Stimulated activated CD8-positive, alpha-beta memory T cell treated with anti-CD3 and anti-CD28 coated beads, Interleukin-12 subunit alpha, Interleukin-12 subunit beta, amount 100 ng/mL, for 24 hours (primary cell): ENCODE measurements at regions not wholly inside any gene's neighbourhood (a gene's known extent, or its start where the extent isn't known, plus 50 kb on each side); places are given as distances from the start of the nearest gene placed in this dataset.
"Not testable (repeated sequence)": the region's sequence is repeated elsewhere in the genome, so short reads cannot be mapped to it uniquely, and the experiment has no call there.

Experiments used
- DNase-seq: peaks from one replicate; pipeline ENCODE4 v3.0.0-alpha.2; 2020; ENCODE audit errors: extremely low read depth

GRCh38 chr6:11326116-11326515 is 93.6 kb upstream of the NEDD9 start:
- no peak for DNase-seq

DNA sequence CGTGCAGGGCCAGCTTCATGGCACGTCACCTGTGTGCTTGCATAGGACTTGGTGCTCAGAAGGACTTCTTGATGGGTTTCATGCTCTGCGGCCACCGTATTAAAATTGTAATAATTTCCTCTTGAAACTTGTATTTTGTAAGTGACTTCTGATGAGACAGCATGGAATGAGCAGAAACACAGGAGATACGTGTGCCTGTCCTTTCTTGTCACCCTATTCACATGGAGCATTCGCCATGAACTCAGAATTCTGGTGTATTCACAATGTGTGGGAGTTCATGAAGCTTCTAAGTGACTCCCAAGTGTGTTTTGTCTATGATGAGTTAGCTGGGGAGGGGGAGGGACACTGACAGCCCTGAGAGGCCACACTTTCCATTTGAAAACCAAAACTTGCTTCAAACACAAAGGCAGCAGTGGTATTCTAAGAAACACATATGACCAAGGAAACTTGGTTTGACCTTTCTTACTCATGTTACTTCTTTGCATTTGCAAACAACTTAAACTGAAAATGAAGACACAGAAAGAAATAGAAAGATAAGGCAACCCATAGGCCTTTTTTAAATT is 92.1 kb upstream of the NEDD9 start:
- DNase-seq = peak; percentile 25

DNA sequence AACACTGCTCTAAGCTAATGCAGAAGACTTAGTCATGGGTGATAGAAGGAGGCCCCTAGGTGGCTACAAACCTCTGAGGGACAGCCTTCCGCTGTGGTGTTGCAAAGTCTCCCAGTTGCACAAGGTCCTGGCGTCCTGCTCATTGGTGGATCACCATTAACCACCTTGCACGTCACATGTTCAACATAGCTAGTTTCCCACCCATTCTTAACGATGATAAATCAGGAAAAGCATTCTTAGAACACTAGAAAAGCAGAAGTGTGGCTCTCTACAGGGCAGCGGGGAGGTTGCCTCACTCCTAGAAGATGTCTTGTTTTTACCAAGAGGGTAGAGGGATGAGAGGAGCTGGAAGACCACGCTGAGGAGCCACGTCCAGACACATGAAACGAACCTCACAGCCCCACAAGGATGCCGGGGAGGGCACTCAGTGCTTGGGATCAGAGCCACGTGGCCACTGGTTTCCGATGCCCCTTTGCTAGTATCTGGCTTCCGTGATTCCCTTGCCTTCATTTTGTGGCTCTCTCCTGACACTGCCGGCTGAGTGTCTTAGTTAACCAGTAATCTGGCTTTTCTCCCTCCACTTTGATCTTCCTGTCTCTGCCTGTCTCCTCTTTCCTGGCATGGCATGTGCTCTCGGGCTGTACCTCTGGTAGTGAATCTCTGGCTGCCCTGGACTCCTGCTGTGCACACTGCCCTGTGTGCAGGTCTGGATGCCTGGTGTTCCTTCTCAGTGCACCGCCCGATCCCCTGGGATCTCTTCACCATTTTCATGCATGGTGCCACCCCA is 91.4 kb upstream of the NEDD9 start:
- DNase-seq = no peak

GRCh38 chr6:11322252-11322885 is 89.9 kb upstream of the NEDD9 start:
- DNase-seq = no peak

GRCh38 chr6:11320914-11321597 is 88.6 kb upstream of the NEDD9 start:
- no peak for DNase-seq

DNA sequence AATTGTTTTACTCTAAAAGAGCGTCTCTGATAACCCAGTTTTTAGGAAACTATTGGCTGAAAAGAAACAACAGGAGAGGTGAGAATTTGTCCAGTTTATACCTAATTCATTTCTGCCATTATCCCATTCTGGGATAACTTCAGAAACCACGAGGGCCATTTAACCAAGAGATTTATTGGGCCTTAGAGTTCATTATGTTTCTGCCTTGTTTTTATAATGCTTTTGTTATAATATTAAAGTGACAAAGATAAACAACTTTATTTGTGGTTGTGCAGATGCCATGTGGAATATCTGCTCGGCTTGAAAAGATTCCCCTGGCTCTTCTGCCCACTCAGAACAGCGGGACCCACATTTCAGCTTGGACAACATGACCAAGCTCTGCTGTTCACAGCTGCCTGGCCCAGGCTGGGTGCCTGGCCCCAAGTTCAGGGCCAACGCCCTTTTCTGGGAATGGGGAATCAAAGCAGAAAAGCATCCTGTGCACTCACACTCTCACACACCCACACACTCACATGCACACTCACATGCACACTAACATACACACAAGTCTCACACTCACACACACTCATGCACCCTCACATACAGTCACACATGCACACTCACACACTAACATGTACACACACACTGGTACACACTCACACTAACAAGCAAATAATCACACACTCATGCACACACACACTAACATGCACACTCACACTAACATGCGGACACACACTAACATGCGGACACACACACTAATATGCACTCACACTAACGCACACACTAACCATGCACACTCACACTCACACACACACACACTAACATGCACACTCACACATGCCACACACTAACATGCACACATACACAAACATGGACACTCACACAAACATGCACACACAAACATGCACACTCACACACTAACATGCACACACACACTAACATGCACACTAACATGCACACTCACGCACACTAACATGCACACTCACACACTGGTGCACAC is 86.7 kb upstream of the NEDD9 start:
- DNase-seq = no peak

GRCh38 chr6:11317885-11318771 is 85.7 kb upstream of the NEDD9 start:
- DNase-seq = peak; percentile 27

GRCh38 chr6:11315743-11316437 is 83.4 kb upstream of the NEDD9 start:
- no peak for DNase-seq

DNA sequence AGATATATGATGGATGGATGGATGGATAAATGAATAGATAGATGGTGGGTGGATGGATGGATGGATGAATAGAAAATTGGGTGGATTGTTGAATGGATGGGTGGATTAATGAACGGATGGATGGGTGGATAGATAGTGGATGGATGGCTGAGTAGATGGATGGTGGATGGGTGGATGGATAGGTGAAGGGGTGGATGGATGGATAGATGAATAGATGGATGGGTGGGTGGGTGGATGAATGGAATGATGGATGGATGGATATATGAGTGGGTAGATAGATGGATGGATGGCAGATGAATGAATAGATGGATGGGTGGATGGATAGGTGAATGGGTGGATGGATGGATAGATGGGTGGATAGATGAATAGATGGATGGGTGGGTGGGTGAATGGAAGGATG is 80.7 kb upstream of the NEDD9 start:
- DNase-seq = no peak

DNA sequence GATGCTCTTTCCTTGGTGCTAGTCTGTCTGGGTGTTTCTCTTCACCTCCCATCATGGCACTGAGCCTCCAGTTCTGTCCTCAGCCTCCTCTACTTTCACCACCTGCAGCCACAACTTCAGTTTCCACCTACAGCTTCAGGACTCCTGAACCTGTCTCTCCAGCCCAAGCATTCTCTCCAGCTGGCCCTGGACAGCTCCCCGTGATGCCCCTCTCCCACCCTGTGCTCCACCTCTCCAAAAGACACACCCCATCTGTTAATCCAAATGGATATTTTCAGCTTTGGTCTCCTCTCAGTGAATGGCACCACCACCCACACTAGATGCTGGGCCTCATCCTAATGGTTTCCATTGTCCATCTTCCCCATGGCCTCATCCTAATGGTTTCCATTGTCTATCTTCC is 79.5 kb upstream of the NEDD9 start:
- no peak for DNase-seq

- no peak for DNase-seq
These were observed 77.6 kb upstream of the NEDD9 start for GRCh38 chr6:11309947-11310665.

DNA sequence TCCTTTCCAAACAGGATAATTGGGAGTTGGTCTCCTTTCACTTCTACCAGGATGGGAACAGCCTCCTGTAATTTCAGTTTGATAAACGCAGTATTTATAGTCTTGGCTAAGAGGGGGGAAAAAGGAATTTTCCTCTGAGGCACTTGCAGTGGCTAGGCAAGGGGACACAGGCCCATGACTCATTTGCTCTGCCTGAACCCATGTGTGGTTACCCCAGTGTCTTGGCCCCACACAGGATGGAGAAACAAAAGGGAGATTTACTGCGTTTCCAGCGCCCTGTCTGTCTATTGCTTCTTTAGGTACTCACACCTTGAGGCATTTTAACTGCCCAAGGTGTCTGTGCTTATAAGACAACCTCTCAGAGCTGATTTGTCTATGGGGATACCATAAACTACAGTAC is 74.8 kb upstream of the NEDD9 start:
- DNase-seq = no peak

- DNase-seq = no peak
These were observed 72.5 kb upstream of the NEDD9 start for GRCh38 chr6:11304946-11305345.

DNA sequence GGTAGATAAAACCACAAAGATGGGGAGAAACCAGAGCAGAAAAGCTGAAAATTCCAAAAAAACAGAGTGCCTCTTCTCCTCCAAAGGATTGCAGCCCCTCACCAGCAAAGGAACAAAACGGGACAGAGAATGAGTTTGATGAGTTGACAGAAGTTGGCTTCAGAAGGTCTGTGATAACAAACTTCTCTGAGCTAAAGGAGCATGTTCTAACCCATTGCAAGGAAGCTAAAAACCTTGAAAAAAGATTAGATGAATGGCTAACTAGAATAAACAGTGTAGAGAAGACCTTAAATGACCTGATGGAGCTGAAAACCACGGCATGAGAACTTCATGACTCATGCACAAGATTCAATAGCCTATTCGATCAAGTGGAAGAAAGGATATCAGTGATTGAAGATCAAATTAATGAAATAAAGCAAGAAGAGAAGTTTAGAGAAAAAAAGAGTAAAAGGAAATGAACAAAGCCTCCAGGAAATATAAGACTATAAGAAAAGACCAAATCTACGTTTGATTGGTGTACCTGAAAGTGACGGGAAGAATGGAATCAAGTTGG is 67.5 kb upstream of the NEDD9 start:
- not testable (repeated sequence) for DNase-seq

- not testable (repeated sequence) for DNase-seq
These were observed 66.9 kb upstream of the NEDD9 start for GRCh38 chr6:11299421-11299784.

DNA sequence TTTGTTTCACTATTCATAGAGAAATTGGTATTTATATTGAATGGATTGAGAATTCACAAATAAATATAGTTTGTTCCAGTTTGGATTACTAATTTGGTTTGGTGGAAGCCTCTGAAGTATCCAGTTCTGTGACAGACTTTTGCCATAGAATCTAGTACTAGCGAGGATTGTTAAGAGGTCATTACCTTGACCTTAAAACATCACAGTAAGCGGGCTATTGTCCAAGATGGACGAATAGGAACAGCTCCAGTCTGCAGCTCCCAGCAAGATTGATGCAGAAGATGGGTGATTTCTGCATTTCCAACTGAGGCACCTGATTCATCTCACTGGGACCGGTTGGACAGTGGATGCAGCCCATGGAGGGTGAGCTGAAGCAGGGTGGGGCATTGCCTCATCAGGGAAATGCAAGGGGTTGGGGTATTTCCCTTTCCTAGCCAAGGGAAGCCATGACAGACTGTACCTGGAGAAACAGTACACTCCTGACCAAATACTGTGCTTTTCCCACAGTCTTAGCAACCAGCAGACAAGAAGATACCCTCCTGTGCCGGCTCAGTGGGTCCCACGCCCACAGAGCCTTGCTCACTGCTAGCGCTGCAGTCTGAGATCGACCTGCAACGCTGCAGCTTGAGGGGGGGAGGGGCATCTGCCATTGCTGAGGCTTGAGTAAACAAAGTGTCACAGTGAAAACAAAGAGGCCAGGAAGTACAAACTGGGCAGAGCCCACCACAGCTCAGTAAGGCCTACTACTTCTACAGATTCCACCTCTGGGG is 66.4 kb upstream of the NEDD9 start:
- DNase-seq = no peak

GRCh38 chr6:11297376-11297729 is 64.9 kb upstream of the NEDD9 start:
- no peak for DNase-seq
